LHCN-M2 (cell line): ENCODE measurements at regions not wholly inside any gene's neighbourhood (a gene's known extent, or its start where the extent isn't known, plus 50 kb on each side); places are given as distances from the start of the nearest gene placed in this dataset.
"Not testable (repeated sequence)": the region's sequence is repeated elsewhere in the genome, so short reads cannot be mapped to it uniquely, and the experiment has no call there.

Experiments
- DNase-seq: peaks from one replicate; pipeline ENCODE4 v3.0.0-alpha.2; 2012; ENCODE audit warnings: low read depth

DNA sequence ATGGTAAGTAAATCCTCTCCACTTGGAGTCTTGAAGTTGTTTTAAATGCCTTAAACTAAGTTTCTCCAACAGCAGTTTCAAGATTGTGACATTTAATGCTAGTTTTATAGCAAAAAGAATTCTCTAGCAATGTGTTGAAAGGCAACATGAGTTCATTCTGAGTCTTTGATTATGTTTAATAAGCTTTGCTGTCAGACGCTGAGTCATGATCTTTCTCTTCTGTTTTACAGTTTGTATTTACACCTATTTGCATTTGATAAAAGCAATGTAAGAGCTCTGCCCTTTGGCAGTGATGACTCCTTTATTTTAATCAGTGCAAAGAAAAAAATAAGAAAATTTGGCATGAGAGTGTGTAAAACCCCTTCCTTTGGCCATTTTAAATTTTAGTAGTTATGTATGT lies 497.7 kb downstream of the STK39 start:
- DNase-seq: no peak

DNA sequence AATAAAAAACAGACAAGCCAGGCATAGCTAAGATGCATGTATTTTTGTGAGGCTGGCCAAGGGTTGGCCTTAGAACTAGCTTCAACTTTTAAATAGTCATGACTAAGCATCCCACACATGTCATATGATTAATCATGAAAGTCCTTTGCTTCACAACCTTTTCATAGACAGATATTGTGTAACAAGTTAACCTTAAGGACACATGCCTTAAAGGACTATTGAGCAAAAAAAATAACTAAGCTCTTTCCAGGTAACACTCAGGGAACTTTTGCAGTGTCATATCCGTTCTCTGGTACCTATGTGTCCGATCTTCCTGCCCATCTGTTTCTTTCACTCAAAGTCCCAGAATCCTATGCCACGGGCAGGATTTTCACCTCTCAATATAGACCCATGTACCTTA lies 498.4 kb downstream of the STK39 start:
- no peak for DNase-seq

DNA sequence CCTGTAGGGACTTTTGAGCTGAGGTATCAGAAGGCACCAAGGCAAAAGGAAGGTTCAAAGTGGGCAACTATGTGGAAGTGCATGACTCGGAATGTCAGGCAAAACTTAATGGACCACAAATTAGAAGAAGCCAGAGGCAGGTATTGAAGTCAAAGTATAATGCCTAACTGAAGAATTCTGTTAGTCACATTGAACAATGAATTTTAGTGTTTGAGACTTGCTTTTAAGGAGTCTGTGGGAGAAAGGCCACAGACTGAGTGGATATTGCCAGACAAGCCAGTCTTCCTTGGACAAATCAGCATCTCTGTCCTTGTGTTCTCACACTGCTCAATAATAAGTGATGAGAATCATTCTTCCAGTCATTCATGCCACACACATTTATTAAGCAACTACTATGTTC lies 498.9 kb downstream of the STK39 start:
- DNase-seq: no peak

GRCh38 chr2:167745667-167746066 lies 501.7 kb downstream of the STK39 start:
- no peak for DNase-seq

GRCh38 chr2:167739921-167740320 lies 507.5 kb downstream of the STK39 start:
- DNase-seq: not testable (repeated sequence)

- DNase-seq: no peak
Measured at GRCh38 chr2:167733747-167734146, 513.6 kb downstream of the STK39 start.

- no peak for DNase-seq
Measured at GRCh38 chr2:167732326-167732725, 515.1 kb downstream of the STK39 start.

- DNase-seq: no peak
Measured at GRCh38 chr2:167729911-167730310, 517.5 kb downstream of the STK39 start.

GRCh38 chr2:167726788-167727187 lies 520.6 kb downstream of the STK39 start:
- DNase-seq: no peak

- DNase-seq: no peak
Measured at GRCh38 chr2:167721593-167721992, 525.8 kb downstream of the STK39 start.

GRCh38 chr2:167719410-167719809 lies 528.0 kb downstream of the STK39 start:
- no peak for DNase-seq

DNA sequence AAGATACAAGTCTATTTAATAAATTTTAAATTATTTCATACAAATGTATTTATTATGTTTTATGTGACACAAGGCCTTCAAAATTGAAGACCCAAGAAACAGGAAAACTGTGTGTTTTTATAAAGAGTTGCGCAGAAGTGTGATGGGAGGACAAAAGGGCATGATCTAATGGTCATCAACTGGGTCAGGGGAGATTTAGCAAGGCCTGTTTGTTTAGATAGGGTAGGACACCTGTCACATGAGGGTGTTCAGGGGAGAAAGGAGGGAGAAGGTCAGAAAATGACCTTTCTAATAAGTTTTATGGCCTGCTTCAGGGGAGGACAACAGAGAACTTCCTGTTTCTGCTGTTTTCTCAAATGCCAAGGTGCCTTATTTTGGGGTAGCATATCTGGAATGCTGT lies 528.8 kb downstream of the STK39 start:
- no peak for DNase-seq

GRCh38 chr2:167715932-167716331 lies 531.5 kb downstream of the STK39 start:
- DNase-seq: no peak

DNA sequence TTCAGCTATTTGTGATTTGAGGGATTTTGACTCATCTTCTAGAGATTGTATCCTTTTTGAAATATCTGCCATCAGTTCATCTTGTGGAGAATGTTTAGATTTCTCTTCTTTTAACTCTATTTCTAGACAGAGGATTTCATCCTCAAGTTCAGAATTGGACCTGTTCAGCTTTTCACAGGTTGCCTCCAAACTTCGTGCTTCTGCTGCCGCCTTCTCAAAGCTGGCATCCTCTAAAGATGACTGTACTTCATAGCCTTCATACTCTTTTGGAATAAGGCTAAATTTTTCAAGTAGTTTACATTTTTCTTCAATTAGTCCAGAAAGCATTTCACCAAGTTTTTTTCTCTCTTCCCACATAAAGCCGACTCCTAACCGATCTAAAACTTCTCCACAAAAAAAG lies 531.9 kb downstream of the STK39 start:
- not testable (repeated sequence) for DNase-seq

DNA sequence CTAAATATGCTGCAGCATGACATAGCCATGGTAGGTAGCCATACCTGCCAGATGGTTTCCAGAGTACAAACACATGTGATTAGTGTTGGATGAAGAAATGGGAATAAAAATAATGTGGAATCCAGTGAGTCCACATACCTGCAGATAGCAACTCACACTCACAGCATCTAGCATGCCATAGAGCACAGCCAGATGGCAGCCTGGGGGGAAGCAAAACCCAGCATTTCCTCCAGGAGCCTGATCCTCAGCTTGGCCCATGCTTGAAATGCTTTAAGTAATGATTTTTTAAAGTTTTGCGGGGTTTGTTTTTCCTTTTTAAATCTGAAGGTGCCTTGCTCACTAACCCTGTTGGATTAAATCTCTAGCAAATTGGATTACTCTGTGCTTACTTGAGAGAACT lies 535.1 kb downstream of the STK39 start:
- DNase-seq: no peak

DNA sequence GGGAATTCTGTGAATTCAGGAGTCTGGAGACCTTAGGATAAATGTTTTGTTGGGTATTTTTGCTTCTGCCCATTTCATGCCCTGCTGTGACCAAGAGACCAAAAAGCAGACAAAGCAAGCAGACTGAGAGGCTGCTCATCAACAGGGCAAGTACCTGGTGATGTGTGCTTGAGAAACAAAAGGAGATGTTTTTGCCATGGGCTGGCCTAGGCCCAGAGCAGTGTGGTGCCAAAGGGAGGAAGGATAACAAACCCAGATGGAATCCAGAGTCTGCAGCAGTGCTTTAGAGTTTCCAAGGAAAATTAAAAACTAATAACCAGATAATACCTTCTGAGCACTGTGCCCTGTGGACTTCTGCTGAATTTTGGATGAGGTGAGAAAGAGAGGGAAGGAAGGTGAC lies 538.4 kb downstream of the STK39 start:
- no peak for DNase-seq

DNA sequence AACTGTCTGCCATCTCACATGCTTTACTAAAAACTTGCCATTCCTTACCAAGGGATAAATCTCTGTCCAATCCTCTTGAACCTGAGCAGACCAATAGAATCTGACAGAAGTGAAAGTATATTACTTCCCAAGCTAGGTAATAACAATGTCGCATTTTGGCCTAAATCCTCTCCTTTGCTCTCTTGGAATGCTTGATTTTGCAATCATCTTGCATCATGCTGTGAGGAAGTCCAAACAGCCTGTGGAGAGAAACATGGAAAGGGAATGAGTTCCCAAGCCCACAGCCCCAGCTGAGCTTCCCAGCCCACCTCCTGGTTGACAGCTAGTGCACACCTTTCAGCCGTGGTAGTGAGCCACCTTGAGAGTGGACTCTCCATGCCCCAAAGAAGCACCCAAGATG lies 540.6 kb downstream of the STK39 start:
- no peak for DNase-seq

GRCh38 chr2:167703441-167703840 lies 544.0 kb downstream of the STK39 start:
- DNase-seq: no peak

DNA sequence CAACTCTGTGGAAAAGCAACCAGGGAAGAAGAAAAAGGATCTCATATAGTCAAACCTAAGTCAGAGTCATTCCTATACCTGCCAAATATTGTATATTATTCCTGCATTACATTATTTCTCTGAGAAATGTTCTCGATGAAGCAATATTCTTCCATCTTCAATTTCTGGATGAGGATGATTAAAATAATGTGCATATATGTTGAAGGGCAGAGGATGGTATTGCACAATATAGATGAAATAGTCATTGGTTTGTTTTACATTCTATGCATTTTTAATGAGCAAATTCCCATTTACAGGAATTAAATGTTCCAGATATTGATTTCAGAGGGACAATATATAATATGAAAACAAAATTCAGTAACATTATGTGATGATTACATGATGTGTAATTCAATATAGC lies 545.2 kb downstream of the STK39 start:
- no peak for DNase-seq

- DNase-seq: no peak
Measured at GRCh38 chr2:167701651-167702050, 545.7 kb downstream of the STK39 start.

DNA sequence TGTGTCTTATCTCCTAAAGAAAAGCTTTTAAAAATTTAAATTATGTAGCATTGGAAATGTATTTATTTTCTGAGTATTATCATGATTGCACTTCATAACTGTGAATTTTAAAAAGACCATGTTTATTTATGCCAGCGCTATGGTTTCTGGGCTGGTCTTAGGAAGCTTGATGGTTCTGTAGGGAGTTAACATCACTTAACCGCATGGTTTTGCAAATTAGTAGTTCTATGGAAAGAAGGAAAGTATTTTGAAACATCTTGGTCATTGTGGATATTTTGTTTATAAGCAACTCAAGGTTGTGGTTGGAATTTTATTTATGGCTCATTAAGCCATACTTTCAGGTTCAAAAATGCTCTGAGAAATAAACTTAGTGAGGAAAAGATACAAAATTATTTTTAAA lies 549.4 kb downstream of the STK39 start:
- no peak for DNase-seq

- DNase-seq: no peak
Measured at GRCh38 chr2:167697194-167697593, 550.2 kb downstream of the STK39 start.

DNA sequence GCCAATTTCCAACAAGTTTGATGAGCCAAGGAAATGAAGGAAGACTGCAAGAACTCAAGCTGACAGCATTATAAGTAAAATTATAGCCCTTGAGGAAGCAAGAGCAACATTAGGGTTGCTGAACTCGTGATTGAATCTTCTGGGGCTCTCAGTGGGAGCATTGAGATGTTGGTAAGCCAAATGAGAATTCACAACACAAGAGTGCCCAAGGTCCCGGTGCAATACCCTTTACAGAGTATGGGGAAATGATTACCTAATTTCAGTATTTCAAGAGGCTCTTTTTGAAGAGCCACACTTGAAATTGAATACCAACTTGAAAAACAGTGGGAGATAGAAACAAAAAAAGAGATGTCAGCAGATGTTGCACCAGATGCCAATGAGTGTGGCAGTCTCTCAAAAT lies 554.5 kb downstream of the STK39 start:
- no peak for DNase-seq

- no peak for DNase-seq
Measured at GRCh38 chr2:167692191-167692590, 555.2 kb downstream of the STK39 start.

GRCh38 chr2:167689444-167689843 lies 558.0 kb downstream of the STK39 start:
- DNase-seq: no peak
